Tibial artery (tissue), 4 donors: ENCODE measurements at regions not wholly inside any gene's neighbourhood (a gene's known extent, or its start where the extent isn't known, plus 50 kb on each side); places are given as distances from the start of the nearest gene placed in this dataset.

Experiments used
- DNase-seq, 2 donors: peaks; one replicate each; pipeline ENCODE4 v3.0.0-alpha.2; 2019
- H3K27ac ChIP-seq, 2 donors: fragments of 200-600 bp; sonication (generic) in 1 of 2; 1 replicate in 1 of 2; 2 replicates in 1 of 2; pipeline ENCODE4 v1.5.1; 2018 to 2019; ENCODE audit warnings: mild to moderate bottlenecking in 1 of 2
- H3K27me3 ChIP-seq, 2 donors: fragments of 200-600 bp; sonication (generic) in 1 of 2; one replicate each; pipeline versions ENCODE4 v1.5.1 to v1.6.0; 2016 to 2019
- H3K36me3 ChIP-seq, 3 donors: fragments of 200-600 bp; sonication (generic) in 2 of 3; one replicate each; pipeline ENCODE4 v1.5.1; 2016 to 2019; ENCODE audit warnings: mild to moderate bottlenecking in 2 of 3
- H3K4me1 ChIP-seq, 4 donors: fragments of 200-600 bp; sonication (generic) in 2 of 4; 1 replicate in 3 of 4; 2 replicates in 1 of 4; pipeline ENCODE4 v1.5.1; 2016 to 2019
- H3K4me3 ChIP-seq, 2 donors: fragments of 200-600 bp; sonication (generic) in 1 of 2; 1 replicate in 1 of 2; 2 replicates in 1 of 2; pipeline ENCODE4 v1.5.1; 2018 to 2019; ENCODE audit warnings: mild to moderate bottlenecking in 2 of 2
- H3K9me3 ChIP-seq, 3 donors: fragments of 200-600 bp; sonication (generic) in 1 of 3; one replicate each; pipeline ENCODE4 v1.5.1; 2016 to 2019
- intact Hi-C: fragments of 100-400 bp; cut with DNase I; formaldehyde crosslinking; loops from one replicate; pipeline ENCODE4 v1.15.0; 2023; ENCODE audit warnings: low total_unique reads
- TF ChIP-seq, protein P1 (sequence below), 2 experiments: fragments of 200-600 bp in 1 of 2; fragments of 450-650 bp in 1 of 2; IDR thresholded peaks; one replicate each; pipeline ENCODE4 v1.5.1; 2017 to 2019; ENCODE audit warnings: antibody characterized with exemption in 2 of 2, mild to moderate bottlenecking in 1 of 2, moderate library complexity in 1 of 2

DNA sequence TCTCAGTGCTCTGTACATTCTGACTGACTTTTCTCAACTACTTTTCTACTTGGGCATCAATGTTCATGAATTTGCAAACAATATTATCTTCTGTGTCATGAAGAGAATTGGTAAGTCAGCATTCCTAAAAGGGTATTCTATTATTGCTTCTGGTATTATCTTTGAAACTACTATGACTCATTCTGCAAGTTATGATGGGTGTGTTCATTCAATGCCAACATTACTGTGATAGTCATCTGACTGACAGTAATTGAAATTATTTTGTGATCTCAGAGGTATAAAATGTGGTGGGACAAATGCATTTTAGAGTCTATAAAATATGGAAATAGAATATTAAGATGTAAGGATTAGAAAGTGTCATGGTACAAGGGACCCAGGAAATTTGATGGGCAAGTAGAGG, 736.0 kb upstream of the CELF4 start:
- TF ChIP-seq, protein P1, sequence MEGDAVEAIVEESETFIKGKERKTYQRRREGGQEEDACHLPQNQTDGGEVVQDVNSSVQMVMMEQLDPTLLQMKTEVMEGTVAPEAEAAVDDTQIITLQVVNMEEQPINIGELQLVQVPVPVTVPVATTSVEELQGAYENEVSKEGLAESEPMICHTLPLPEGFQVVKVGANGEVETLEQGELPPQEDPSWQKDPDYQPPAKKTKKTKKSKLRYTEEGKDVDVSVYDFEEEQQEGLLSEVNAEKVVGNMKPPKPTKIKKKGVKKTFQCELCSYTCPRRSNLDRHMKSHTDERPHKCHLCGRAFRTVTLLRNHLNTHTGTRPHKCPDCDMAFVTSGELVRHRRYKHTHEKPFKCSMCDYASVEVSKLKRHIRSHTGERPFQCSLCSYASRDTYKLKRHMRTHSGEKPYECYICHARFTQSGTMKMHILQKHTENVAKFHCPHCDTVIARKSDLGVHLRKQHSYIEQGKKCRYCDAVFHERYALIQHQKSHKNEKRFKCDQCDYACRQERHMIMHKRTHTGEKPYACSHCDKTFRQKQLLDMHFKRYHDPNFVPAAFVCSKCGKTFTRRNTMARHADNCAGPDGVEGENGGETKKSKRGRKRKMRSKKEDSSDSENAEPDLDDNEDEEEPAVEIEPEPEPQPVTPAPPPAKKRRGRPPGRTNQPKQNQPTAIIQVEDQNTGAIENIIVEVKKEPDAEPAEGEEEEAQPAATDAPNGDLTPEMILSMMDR (IDR thresholded peaks at IDR 0.05): no peak
- H3K27me3 ChIP-seq: no peaks in the 10 kb centered on the region
- no peak overlapping the region for H3K4me3 ChIP-seq
- no peaks in the 10 kb centered on the region for H3K9me3 ChIP-seq
- H3K4me1 ChIP-seq: no peaks in the 10 kb centered on the region
- no peaks in the 10 kb centered on the region for H3K36me3 ChIP-seq
- intact Hi-C loops: no loop called here
- H3K27ac ChIP-seq: no peak overlapping the region
- no peak for DNase-seq

DNA sequence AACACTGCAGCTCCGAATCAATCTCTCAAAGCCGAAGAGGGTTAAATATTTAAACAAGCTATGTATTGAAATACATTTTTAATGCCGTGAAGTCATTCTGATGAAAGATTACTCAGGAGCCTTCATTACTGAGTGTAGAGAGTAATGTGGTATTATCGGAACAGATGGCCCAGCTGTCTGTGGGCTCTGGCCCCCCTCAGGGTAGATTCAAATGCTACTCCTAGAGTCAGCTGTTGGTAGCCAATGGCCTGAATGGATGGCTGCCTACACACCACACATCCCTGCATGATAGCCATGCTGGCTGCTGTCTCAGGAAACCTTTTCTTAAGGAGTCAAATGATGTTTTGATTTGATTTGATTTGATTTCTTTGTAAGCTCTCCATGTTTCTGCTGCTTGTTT, 732.3 kb upstream of the CELF4 start:
- H3K27me3 ChIP-seq: no peaks in the 10 kb centered on the region
- no peak overlapping the region for H3K27ac ChIP-seq
- H3K36me3 ChIP-seq: no peaks in the 10 kb centered on the region
- no peak overlapping the region for H3K4me3 ChIP-seq
- TF ChIP-seq, protein P1 (IDR thresholded peaks at IDR 0.05): no peak
- H3K4me1 ChIP-seq: no peaks in the 10 kb centered on the region
- no peak for DNase-seq
- intact Hi-C loops: no loop called here
- no peaks in the 10 kb centered on the region for H3K9me3 ChIP-seq

DNA sequence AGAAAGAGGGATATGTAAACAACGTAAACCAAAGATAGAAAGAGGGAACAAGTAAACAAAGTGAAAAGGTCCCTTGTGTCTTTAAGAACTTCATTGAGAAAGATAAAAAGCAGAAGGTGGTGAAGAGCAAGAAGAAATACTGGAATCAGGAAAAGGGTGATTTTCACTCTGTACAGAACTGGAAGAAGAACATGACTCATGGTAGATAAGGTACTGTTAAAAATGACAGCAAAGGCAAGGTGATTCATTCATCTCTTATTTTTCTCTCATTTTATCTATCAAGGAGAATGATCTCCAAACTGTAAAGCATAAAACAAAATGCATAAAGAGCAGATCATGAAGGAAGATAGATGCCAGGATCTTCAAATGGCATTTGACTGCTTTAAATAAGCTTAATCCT, 724.6 kb upstream of the CELF4 start:
- H3K36me3 ChIP-seq: no peaks in the 10 kb centered on the region
- H3K27me3 ChIP-seq: no peaks in the 10 kb centered on the region
- no peak overlapping the region for H3K4me3 ChIP-seq
- no peaks in the 10 kb centered on the region for H3K4me1 ChIP-seq
- TF ChIP-seq, protein P1 (IDR thresholded peaks at IDR 0.05): no peak
- H3K9me3 ChIP-seq: no peaks in the 10 kb centered on the region
- no peak overlapping the region for H3K27ac ChIP-seq
- intact Hi-C loops: no loop called here
- DNase-seq: no peak

DNA sequence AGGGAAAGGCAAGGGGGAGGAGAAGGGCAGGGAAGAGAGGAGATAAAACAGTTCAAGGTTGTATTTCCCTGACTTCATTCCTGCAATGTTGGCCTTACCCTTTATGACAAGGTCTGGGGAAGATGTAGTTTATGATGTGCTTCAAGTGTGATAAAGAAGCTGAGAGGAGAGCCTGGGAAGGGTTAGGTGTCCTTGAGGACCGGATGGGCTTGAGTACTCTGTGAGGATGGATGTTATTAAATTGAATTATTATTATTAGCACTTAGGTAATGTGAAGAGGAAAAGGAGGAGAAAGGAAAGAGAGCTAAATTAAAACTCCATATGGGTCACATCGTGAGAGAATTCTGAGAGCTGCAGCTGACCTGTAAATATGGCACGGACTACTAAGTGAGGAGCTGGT, 719.4 kb upstream of the CELF4 start:
- DNase-seq: no peak
- H3K9me3 ChIP-seq: no peaks in the 10 kb centered on the region

DNA sequence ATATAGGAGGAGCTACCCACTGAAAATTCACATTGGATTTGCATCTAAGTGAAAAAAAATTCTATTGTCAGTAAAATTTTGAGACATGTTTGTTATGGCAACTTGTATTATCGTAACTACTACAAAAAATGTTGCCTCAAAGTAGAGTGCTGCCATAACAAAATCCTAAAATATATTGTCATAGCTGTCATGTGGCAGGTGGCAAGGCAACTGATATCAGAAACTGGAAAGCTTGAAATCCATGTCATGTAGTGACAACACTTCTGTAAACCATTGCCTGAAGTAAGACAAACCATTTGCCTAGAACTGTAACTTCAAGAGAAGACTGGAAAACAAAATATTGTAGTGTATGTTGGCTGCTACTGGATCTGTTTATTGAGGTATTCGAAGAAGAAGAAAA, 697.5 kb upstream of the CELF4 start:
- intact Hi-C loops: no loop called here
- Histone ChIP-seq H3K4me3 (no peak overlapping the region), H3K27ac (no peak overlapping the region), H3K9me3 (no peaks in the 10 kb centered on the region), H3K4me1 (no peaks in the 10 kb centered on the region), H3K36me3 (no peaks in the 10 kb centered on the region), H3K27me3 (no peaks in the 10 kb centered on the region)
- TF ChIP-seq, protein P1 (IDR thresholded peaks at IDR 0.05): no peak
- DNase-seq: no peak

More for the DNA sequence above, 719.4 kb upstream of the CELF4 start:
- Histone ChIP-seq H3K4me1 (no peaks in the 10 kb centered on the region), H3K36me3 (no peaks in the 10 kb centered on the region), H3K4me3 (no peak overlapping the region), H3K27ac (no peak overlapping the region), H3K27me3 (no peaks in the 10 kb centered on the region)
- intact Hi-C loops: loop anchor here (10.0 kb wide), 1 partner anchor 110 kb away; no protein-coding TSS in a partner anchor
- TF ChIP-seq, protein P1 (IDR thresholded peaks at IDR 0.05): no peak

DNA sequence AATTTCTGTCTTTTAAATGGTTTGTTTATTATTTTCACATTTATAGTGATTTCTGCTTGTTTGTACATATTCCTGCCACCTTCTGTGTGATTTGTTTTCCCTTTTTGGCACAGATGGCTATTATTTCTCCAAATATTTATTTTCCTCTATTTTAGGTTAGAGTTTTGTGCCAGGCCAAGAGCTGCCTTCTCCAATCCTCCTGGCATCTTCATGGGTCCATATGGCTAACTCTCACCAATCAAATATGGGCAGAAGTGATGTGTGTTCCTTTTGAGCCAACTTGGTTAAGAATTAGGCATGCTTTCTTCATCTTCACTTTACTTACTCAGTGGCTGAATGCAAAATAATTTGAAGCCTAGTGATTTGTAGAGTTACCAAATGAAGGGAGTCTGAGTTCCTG, 697.1 kb upstream of the CELF4 start:
- no peak for DNase-seq
- no peaks in the 10 kb centered on the region for H3K4me1 ChIP-seq
- no peak overlapping the region for H3K4me3 ChIP-seq
- H3K27ac ChIP-seq: no peak overlapping the region
- H3K36me3 ChIP-seq: no peaks in the 10 kb centered on the region
- no peaks in the 10 kb centered on the region for H3K27me3 ChIP-seq
- TF ChIP-seq, protein P1 (IDR thresholded peaks at IDR 0.05): no peak
- intact Hi-C loops: no loop called here
- H3K9me3 ChIP-seq: no peaks in the 10 kb centered on the region
